ENCODE measurements at regions not wholly inside any gene's neighbourhood (a gene's known extent, or its start where the extent isn't known, plus 50 kb on each side); places are given as distances from the start of the nearest gene placed in this dataset.
A peak's percentile ranks its signal among the peaks of the same experiment; 100 is the strongest.
"Not testable (repeated sequence)": the region's sequence is repeated elsewhere in the genome, so short reads cannot be mapped to it uniquely, and the experiment has no call there.

GRCh38 chr6:131492932-131493573 lies 80.0 kb upstream of the ARG1 start:
- TF ChIP-seq JUND (IDR thresholded peaks at IDR 0.05; ENCODE audit: low read depth), result no peak
- in situ Hi-C loops (cut with HindIII; ENCODE audit: low pct_unique_long_range_greater_than_20kb, low sequenced_read_pairs), result no loop called here
- no peak for DNase-seq (ENCODE audit: low read depth in 1 of 2, low spot score in 1 of 2)

GRCh38 chr6:131504387-131504786 lies 68.6 kb upstream of the ARG1 start:
- DNase-seq (ENCODE audit: low read depth in 1 of 2, low spot score in 1 of 2); in situ Hi-C loops (cut with HindIII; ENCODE audit: low pct_unique_long_range_greater_than_20kb, low sequenced_read_pairs): not testable (repeated sequence)

- DNase-seq (ENCODE audit: low read depth in 1 of 2, low spot score in 1 of 2), result no peak
- TF ChIP-seq JUND (IDR thresholded peaks at IDR 0.05; ENCODE audit: low read depth), result no peak
- in situ Hi-C loops (cut with HindIII; ENCODE audit: low pct_unique_long_range_greater_than_20kb, low sequenced_read_pairs), result no loop called here
Measured at GRCh38 chr6:131510094-131510493, 62.9 kb upstream of the ARG1 start.

GRCh38 chr6:131510591-131510990 lies 62.4 kb upstream of the ARG1 start:
- TF ChIP-seq JUND (IDR thresholded peaks at IDR 0.05; ENCODE audit: low read depth), result no peak
- in situ Hi-C loops (cut with HindIII; ENCODE audit: low pct_unique_long_range_greater_than_20kb, low sequenced_read_pairs), result no loop called here
- DNase-seq (ENCODE audit: low read depth in 1 of 2, low spot score in 1 of 2), result no peak

- TF ChIP-seq JUND (IDR thresholded peaks at IDR 0.05; ENCODE audit: low read depth), result no peak
- in situ Hi-C loops (cut with HindIII; ENCODE audit: low pct_unique_long_range_greater_than_20kb, low sequenced_read_pairs), result no loop called here
- peak in 1 of 2 experiments; percentile 52 for DNase-seq (ENCODE audit: low read depth in 1 of 2, low spot score in 1 of 2)
Measured at GRCh38 chr6:131519670-131520436, 53.2 kb upstream of the ARG1 start.
